ENCODE measurements at regions not wholly inside any gene's neighbourhood (a gene's known extent, or its start where the extent isn't known, plus 50 kb on each side); places are given as distances from the start of the nearest gene placed in this dataset.
"Not testable (repeated sequence)": the region's sequence is repeated elsewhere in the genome, so short reads cannot be mapped to it uniquely, and the experiment has no call there.

DNA sequence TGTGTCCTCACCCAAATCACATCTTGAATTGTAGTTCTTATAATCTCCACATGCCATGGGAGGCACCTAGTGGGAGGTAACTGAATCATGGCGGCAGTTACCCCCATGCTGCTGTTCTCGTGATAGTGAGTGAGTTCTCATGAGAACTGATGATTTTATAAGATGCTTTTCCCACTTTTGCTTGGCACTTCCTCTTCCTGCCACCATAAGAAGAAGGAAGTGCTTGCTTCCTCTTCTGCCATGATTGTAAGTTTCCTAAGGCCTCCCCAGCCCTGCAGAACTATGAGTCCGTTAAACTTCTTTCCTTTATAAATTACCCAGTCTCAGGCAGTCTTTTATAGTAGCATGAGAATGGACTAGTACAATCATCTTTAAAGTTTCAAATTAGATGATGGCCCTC is 902.4 kb upstream of the PIK3C3 start:
- DNase-seq = no peak
- Histone ChIP-seq H3K4me1 (no peaks in the 10 kb centered on the region), H3K36me3 (no peaks in the 10 kb centered on the region), H3K27ac (no peak overlapping the region), H3K27me3 (no peaks in the 10 kb centered on the region), H3K4me3 (no peak overlapping the region), H3K9me3 (no peaks in the 10 kb centered on the region)
- intact Hi-C loops (cut with DNase I) = no loop called here
- WGBS, 2 donors = 87% methylated on average over 3 of the region's 3 CpGs
- TF ChIP-seq EP300 (IDR thresholded peaks at IDR 0.05) (no peak), POLR2A (IDR thresholded peaks at IDR 0.05) (no peak), POLR2AphosphoS5 (IDR thresholded peaks at IDR 0.05) (no peak)
- TF ChIP-seq, protein P1, sequence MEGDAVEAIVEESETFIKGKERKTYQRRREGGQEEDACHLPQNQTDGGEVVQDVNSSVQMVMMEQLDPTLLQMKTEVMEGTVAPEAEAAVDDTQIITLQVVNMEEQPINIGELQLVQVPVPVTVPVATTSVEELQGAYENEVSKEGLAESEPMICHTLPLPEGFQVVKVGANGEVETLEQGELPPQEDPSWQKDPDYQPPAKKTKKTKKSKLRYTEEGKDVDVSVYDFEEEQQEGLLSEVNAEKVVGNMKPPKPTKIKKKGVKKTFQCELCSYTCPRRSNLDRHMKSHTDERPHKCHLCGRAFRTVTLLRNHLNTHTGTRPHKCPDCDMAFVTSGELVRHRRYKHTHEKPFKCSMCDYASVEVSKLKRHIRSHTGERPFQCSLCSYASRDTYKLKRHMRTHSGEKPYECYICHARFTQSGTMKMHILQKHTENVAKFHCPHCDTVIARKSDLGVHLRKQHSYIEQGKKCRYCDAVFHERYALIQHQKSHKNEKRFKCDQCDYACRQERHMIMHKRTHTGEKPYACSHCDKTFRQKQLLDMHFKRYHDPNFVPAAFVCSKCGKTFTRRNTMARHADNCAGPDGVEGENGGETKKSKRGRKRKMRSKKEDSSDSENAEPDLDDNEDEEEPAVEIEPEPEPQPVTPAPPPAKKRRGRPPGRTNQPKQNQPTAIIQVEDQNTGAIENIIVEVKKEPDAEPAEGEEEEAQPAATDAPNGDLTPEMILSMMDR (IDR thresholded peaks at IDR 0.05) = no peak

DNA sequence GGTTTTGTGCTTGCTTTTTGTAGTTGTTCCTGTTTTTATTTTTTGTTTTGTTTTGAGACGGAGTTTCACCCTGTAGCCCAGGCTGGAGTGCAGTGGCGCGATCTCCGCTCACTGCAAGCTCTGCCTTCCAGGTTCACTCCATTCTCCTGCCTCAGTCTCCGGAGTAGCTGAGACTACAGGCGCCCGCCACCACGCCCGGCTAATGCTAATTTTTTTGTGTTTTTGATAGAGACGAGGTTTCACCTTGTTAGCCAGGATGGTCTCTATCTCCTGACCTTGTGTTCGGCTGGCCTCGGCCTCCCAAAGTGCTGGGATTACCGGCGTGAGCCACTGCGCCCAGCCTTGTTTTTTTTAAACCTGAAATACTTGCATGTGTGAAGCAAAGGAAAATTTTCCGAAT is 908.8 kb upstream of the PIK3C3 start:
- H3K27ac ChIP-seq; H3K4me1 ChIP-seq; H3K36me3 ChIP-seq; H3K9me3 ChIP-seq; intact Hi-C loops (cut with DNase I); H3K4me3 ChIP-seq; DNase-seq; H3K27me3 ChIP-seq: not testable (repeated sequence)
- WGBS, 2 donors = 93 to 95% methylated on average over 16 of the region's 16 CpGs

DNA sequence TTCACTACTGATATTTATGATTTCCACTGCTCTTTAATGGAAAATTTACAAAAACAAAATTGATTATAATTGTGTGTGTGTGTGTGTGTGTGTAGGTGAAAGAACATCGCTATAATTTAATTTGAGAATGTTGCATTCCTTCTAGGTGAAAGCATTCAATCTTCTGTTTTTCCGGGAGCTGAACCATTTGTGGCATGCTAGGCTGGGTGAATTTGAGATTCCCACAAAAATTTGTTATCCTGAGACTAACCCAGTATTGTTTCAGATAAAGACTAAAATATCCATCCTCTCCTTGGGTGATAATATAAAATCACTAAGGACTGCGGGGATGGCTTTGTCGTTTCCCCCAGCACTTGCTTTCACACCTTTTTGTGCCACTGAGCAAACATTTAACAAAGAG is 911.2 kb upstream of the PIK3C3 start:
- no peak overlapping the region for H3K27ac ChIP-seq
- no peak overlapping the region for H3K4me3 ChIP-seq

DNA sequence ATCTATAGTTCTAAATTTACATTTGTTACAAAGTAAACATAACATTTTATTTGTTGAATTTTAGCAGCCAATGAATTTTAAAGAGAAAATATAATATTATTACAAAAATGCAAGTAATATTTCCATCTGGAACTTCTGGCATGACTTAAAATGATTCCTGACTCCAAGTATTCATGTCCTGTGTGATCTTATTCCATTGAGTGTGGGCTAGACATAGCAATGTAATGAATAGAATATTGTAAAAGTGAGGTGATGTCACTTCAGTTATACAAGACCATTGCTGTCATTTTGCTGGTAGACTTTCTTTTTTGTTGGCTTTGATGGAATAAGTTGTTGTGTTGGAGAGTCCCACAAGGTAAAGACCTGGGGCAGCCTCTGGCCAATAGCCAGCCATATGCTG is 912.2 kb upstream of the PIK3C3 start:
- no peak for DNase-seq
- Histone ChIP-seq H3K4me3 (no peak overlapping the region), H3K27ac (no peak overlapping the region), H3K27me3 (no peaks in the 10 kb centered on the region), H3K4me1 (peaks cover 0 to 5% (median 0%) of the 10 kb centered on the region in 4 donors), H3K9me3 (peaks cover 0 to 2% (median 0%) of the 10 kb centered on the region in 4 donors), H3K36me3 (no peaks in the 10 kb centered on the region)
- TF ChIP-seq EP300 (IDR thresholded peaks at IDR 0.05) (no peak), POLR2A (IDR thresholded peaks at IDR 0.05) (no peak), POLR2AphosphoS5 (IDR thresholded peaks at IDR 0.05) (no peak)
- TF ChIP-seq, protein P1 (IDR thresholded peaks at IDR 0.05) = no peak
- intact Hi-C loops (cut with DNase I) = no loop called here

More for the DNA sequence above, 911.2 kb upstream of the PIK3C3 start:
- no peaks in the 10 kb centered on the region for H3K27me3 ChIP-seq
- TF ChIP-seq EP300 (IDR thresholded peaks at IDR 0.05) (no peak), POLR2A (IDR thresholded peaks at IDR 0.05) (no peak), POLR2AphosphoS5 (IDR thresholded peaks at IDR 0.05) (no peak)
- TF ChIP-seq, protein P1 (IDR thresholded peaks at IDR 0.05) = no peak
- no peaks in the 10 kb centered on the region for H3K4me1 ChIP-seq
- H3K36me3 ChIP-seq = no peaks in the 10 kb centered on the region
- intact Hi-C loops (cut with DNase I) = no loop called here
- no peak for DNase-seq
- 81 to 83% methylated on average over 4 of the region's 4 CpGs for WGBS, 2 donors
- peaks cover 0 to 2% (median 0%) of the 10 kb centered on the region in 4 donors for H3K9me3 ChIP-seq

DNA sequence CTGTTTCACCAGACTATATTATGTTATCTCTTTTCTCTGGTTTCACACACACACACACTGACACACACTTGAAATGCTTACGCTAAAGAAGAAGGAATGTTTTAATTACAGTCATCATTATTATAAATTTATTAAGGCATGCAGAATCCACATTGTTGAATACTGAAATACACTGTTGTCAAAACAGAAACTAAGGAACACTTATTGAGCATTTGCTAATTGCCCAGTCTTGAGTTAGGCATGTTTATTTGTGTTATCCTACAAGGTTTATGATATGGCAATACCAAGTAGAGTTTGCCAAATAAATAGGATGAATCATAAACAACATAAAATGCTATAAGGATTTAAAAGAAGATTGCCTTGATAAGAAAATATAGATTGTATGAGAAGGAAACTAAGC is 917.0 kb upstream of the PIK3C3 start:
- peaks cover 0 to 2% (median 0%) of the 10 kb centered on the region in 4 donors for H3K9me3 ChIP-seq
- H3K27me3 ChIP-seq = no peaks in the 10 kb centered on the region
- H3K4me1 ChIP-seq = peaks cover 0 to 17% (median 0%) of the 10 kb centered on the region in 4 donors
- no peaks in the 10 kb centered on the region for H3K36me3 ChIP-seq
- no peak for DNase-seq
- intact Hi-C loops (cut with DNase I) = no loop called here
- no peak for TF ChIP-seq POLR2A (IDR thresholded peaks at IDR 0.05)
- TF ChIP-seq, protein P1 (IDR thresholded peaks at IDR 0.05) = no peak
- no peak for TF ChIP-seq EP300 (IDR thresholded peaks at IDR 0.05)
- TF ChIP-seq POLR2AphosphoS5 (IDR thresholded peaks at IDR 0.05) = no peak
- no peak overlapping the region for H3K4me3 ChIP-seq
- H3K27ac ChIP-seq = no peak overlapping the region
- 52 to 71% methylated on average over 1 of the region's 1 CpG for WGBS, 2 donors

Data from sigmoid colon (tissue), 6 donors.